PC-9 (cell line): ENCODE measurements at regions not wholly inside any gene's neighbourhood (a gene's known extent, or its start where the extent isn't known, plus 50 kb on each side); places are given as distances from the start of the nearest gene placed in this dataset.

Source experiments
- CTCF ChIP-seq: fragments of 200-600 bp; sonication (generic); conservative IDR thresholded peaks from 2 replicates; pipeline ENCODE4 v1.6.1; 2017; ENCODE audit warnings: mixed run types, antibody characterized with exemption, mild to moderate bottlenecking, moderate library complexity
- EZH2 ChIP-seq: fragments of 200-600 bp; sonication (generic); IDR thresholded peaks from 2 replicates; pipeline ENCODE4 v1.8.0; 2017; ENCODE audit warnings: antibody characterized with exemption, low read depth

- TF ChIP-seq CTCF: no peak
- TF ChIP-seq EZH2: no peak
Measured at GRCh38 chr4:108324450-108324849, 155.7 kb upstream of the LEF1 start.
